ENCODE measurements at regions not wholly inside any gene's neighbourhood (a gene's known extent, or its start where the extent isn't known, plus 50 kb on each side); places are given as distances from the start of the nearest gene placed in this dataset.

DNA sequence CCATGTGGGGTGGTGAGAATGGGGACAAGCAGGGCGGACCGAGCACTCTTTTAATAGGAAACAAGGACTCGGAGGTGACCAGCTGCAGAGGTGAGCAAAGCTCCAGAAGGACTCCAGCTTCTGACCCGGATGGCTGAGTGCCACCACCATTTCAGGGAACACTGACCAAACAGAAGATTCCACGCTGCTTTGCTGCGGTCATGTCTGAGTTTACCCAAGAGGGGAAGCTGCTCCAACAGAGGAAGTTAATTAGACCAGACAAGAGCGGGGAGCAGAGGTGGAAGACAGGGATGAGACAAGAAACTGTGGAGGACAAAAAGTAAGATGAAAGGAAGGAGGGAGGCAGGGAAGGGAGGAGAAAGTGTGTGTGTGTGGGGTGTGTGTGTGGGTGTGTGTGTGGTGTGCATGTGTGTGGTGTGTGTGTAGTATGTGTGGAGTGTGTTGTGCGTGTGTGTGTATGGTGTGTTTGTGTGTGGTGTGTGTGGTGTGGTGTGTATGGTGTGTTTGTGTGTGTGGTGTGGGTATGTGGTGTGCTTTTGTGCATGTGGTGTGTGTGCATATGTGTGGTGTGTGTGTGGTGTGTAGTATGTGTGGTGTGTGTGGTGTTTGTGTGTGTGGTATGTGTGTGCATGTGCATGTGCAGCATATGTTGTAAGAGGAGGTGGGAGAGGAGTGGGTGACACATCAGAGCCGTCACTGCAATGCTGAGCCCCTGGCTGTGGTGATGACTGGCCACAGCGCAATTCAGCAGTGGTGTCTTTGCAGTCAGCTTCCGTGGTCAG, 82.2 kb upstream of the AKIP1 start:
- no peaks in the 10 kb centered on the region for H3K4me1 Mint-ChIP-seq (ENCODE audit: low read depth in 2 of 2)
- H3K4me3 Mint-ChIP-seq, result no peak overlapping the region
- no peak for ATAC-seq (replicated peaks)
- H3K27me3 Mint-ChIP-seq, result peaks cover 3 to 12% of the 10 kb centered on the region in 2 donors
- DNase-seq, result no peak
- H3K27ac Mint-ChIP-seq, result no peak overlapping the region
- no peaks in the 10 kb centered on the region for H3K9me3 Mint-ChIP-seq
- no peaks in the 10 kb centered on the region for H3K36me3 Mint-ChIP-seq (ENCODE audit: insufficient read depth)

DNA sequence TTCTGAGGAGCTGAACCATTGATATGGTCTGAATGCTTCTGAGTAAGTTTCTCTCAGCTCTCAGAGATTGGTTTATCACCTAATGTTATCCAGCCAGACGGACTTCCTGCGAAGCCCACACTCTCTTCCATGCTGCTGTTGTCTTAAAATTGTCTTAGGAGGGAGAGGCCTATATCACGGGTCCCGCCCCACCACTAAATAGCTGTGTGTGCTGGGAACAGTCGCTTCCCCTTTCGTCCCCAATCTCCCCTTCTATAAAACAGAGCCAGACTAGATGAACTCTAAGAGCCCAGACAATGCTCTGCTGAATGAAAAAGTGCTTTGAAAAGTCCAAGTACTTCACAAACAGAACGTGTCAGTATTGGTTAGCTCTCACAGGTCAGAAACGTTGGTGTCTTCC, 81.4 kb upstream of the AKIP1 start:
- ATAC-seq (replicated peaks) (no peak), DNase-seq (no peak)
- H3K27ac Mint-ChIP-seq, result no peak overlapping the region
- H3K4me3 Mint-ChIP-seq, result no peak overlapping the region
- H3K4me1 Mint-ChIP-seq (ENCODE audit: low read depth in 2 of 2), result no peaks in the 10 kb centered on the region
- peaks cover 8 to 12% of the 10 kb centered on the region in 2 donors for H3K27me3 Mint-ChIP-seq
- H3K36me3 Mint-ChIP-seq (ENCODE audit: insufficient read depth), result no peaks in the 10 kb centered on the region
- no peaks in the 10 kb centered on the region for H3K9me3 Mint-ChIP-seq

DNA sequence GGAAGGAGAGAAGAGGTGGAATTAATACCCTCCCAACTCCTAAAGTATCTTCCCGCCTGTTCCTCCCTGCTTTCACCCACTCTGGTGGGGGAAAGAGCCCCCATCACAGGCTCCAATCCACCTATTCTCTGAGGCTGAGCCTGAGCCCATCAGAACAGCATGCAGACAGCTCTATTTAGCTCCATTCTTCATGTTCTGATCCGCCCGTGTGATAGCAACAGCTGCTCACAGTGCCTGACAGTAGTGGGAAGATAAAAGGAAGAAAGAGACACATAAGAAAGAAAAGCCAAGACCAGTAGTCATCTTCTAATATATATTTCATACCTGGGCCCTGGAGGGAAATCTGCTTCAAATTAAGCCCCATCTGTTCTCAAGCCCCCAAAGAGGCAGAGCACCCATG, 80.3 kb upstream of the AKIP1 start:
- Mint-ChIP-seq H3K27me3 (peaks cover 11 to 20% of the 10 kb centered on the region in 2 donors), H3K27ac (no peak overlapping the region), H3K4me1 (ENCODE audit: low read depth in 2 of 2) (no peaks in the 10 kb centered on the region), H3K4me3 (no peak overlapping the region), H3K36me3 (ENCODE audit: insufficient read depth) (no peaks in the 10 kb centered on the region), H3K9me3 (no peaks in the 10 kb centered on the region)
- ATAC-seq (replicated peaks), result no peak
- DNase-seq, result no peak

DNA sequence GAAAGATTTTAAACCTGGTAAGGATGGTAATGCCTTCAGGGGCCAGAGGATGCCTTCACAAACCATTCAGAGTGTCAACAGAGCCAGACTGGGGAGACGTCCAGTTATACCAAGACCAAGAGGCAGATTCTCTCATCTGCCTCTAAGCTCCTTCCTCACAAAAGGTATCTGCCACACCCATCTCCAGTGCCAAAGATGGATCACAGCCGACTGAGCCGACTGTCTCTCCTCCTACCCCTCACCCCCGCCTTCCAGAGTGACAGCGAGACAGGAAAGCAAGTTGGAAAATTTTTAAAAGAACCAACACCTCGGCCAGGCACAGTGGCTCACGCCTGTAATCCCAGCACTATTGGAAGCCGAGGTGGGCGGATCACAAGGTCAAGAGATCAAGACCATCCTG, 79.1 kb upstream of the AKIP1 start:
- DNase-seq (no peak), ATAC-seq (replicated peaks) (no peak)
- Mint-ChIP-seq H3K27ac (no peak overlapping the region), H3K27me3 (peaks cover 14 to 26% of the 10 kb centered on the region in 2 donors), H3K4me3 (no peak overlapping the region), H3K36me3 (ENCODE audit: insufficient read depth) (no peaks in the 10 kb centered on the region), H3K4me1 (ENCODE audit: low read depth in 2 of 2) (no peaks in the 10 kb centered on the region), H3K9me3 (no peaks in the 10 kb centered on the region)

DNA sequence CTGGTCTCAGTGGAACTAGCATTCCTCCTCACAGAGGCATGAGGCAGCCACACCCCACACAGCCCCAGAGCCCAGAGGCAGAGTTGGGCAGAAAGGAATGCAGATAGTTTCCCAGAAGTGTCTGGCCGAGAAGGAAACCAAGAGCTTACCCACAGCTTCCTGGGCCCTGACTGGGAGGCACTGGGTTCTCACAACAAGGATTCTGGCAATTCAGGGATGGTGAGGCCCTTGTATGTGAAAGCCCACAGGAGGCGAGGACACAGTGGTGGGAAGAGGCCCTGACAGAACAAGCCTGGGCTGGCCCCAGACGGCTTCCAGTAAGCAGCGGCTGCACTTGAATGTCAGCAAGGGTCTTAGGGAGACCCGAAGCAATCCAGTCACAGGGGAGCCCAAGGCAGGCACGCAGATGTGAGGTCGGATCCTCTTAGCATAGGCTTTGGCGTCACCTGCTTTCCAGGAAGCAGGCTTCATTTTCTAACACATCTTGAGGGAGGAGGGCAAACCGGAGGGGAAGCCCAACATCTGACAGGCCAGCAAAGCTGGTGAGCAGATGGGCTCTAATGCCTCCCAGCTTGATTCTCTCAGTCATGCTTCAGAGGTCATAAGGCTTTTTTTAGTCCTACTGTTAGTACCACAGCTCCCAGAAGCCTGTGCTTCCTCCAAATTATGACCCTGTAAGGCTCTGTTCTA, 78.3 kb upstream of the AKIP1 start:
- peaks cover 17 to 35% of the 10 kb centered on the region in 2 donors for H3K27me3 Mint-ChIP-seq
- ATAC-seq (replicated peaks), result no peak
- DNase-seq, result no peak
- no peak overlapping the region for H3K27ac Mint-ChIP-seq
- no peaks in the 10 kb centered on the region for H3K4me1 Mint-ChIP-seq (ENCODE audit: low read depth in 2 of 2)
- H3K36me3 Mint-ChIP-seq (ENCODE audit: insufficient read depth), result no peaks in the 10 kb centered on the region
- H3K4me3 Mint-ChIP-seq, result no peak overlapping the region
- H3K9me3 Mint-ChIP-seq, result no peaks in the 10 kb centered on the region

DNA sequence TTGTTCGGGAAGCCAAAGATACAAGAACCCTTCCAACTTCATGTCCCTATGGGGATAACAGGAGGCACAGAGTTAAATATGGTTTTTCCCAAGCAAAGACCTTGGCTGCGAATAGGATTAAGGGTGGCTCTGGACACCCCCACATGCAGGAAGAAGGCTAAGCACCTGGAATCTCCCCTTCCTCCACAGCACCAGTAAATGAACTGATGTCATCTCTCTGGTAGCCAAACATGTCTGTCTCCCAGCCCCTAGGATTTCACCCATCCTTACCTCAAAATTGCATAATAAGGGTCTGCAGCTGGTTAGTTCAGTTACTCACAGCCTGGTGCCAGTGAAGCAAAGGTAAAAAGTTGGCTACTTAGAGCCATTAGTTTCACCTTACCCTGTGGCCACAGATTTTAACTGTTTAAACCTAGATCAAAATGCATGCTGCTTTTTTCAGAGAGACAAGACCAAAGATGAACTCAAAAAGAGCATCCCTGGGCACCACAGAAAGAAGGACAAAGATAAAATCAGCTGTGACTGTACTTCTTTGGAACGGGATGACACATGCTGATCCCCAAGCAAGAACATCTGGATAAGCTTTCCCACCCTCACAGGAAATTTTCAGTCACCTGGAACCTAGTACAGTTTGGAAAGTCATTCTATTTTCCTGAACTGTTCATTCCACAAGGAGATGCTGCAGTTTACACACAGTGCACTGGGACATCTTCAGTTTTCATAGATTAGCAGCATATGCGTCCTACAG, 77.2 kb upstream of the AKIP1 start:
- ATAC-seq (replicated peaks), result no peak
- no peak overlapping the region for H3K4me3 Mint-ChIP-seq
- H3K4me1 Mint-ChIP-seq (ENCODE audit: low read depth in 2 of 2), result no peaks in the 10 kb centered on the region
- H3K9me3 Mint-ChIP-seq, result no peaks in the 10 kb centered on the region
- no peaks in the 10 kb centered on the region for H3K36me3 Mint-ChIP-seq (ENCODE audit: insufficient read depth)
- no peak overlapping the region for H3K27ac Mint-ChIP-seq
- no peak for DNase-seq
- peaks cover 28 to 45% of the 10 kb centered on the region in 2 donors for H3K27me3 Mint-ChIP-seq

DNA sequence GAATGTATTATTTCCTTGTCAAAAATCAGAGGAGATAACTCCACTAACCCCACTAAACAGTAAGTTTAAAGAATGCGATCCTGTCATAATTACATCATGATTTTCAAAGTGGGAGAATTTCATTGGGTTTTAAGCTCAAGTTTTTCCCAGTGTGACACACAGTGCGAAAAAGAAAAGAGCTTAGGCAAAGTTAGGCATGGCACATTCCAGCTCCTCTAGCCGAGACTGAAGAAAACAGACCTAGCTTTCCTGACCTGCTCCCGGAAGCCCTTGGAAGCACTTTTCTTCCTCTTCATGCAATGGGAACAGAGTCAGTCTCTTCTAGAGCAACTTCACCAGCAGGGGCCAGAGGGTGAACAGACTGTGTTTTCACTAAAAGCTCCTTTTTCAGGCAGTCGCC, 76.6 kb upstream of the AKIP1 start:
- no peak for ATAC-seq (replicated peaks)
- peaks cover 34 to 52% of the 10 kb centered on the region in 2 donors for H3K27me3 Mint-ChIP-seq
- H3K36me3 Mint-ChIP-seq (ENCODE audit: insufficient read depth), result no peaks in the 10 kb centered on the region
- no peak for DNase-seq
- no peak overlapping the region for H3K4me3 Mint-ChIP-seq
- no peak overlapping the region for H3K27ac Mint-ChIP-seq
- no peaks in the 10 kb centered on the region for H3K9me3 Mint-ChIP-seq
- H3K4me1 Mint-ChIP-seq (ENCODE audit: low read depth in 2 of 2), result no peaks in the 10 kb centered on the region

DNA sequence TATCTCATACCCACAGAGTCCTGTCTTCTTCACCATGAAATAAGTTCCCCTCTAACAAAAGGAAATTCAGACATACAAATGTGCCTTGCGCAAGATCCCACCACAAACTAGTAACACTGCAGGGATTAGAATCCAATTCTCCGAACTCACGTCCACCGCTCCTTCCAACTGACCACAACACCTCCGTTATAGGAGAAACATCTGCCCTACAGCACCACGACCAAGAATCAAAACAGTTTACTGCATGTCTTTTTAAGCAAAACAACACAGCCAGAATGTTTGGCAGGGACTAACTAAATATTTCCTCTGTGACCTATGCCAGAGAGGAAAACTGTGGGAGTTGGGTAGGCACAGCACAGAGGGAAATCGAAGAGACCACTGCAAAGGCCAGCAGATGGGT, 72.7 kb upstream of the AKIP1 start:
- no peak overlapping the region for H3K4me3 Mint-ChIP-seq
- peaks cover 53 to 76% of the 10 kb centered on the region in 2 donors for H3K27me3 Mint-ChIP-seq
- ATAC-seq (replicated peaks) (no peak), DNase-seq (no peak)
- H3K4me1 Mint-ChIP-seq (ENCODE audit: low read depth in 2 of 2), result no peaks in the 10 kb centered on the region
- no peaks in the 10 kb centered on the region for H3K36me3 Mint-ChIP-seq (ENCODE audit: insufficient read depth)
- no peak overlapping the region for H3K27ac Mint-ChIP-seq
- no peaks in the 10 kb centered on the region for H3K9me3 Mint-ChIP-seq

DNA sequence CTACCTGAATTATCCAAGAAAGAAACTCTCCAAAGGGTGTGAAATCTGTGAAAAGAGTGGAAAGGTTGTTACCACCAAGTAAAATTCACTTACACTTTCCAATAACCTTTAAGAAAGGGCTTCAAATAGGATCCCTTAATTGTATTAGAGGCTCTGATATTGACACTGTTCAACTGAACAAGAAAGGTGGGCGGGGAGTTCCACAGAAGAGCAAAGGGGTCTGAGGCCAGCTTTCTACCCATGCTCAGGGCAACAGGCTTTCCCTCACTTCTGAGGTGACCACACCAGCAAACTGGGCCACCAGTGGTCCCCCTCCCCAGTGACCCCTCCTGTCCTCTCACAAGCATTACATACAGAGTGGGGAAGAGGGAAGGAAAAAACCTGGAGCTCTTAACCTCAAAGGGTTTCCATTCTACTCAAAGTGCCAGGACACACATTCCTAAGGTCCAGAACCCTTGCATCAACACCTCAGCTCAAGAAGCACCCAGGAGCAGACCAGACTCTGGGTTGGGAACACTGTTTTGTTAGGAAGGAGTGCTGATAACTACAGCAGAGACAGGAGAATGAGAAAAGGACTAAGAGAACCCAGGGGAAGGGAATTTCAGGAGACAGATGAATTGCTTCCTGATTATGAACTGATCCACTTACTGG, 71.6 kb upstream of the AKIP1 start:
- H3K4me3 Mint-ChIP-seq, result no peak overlapping the region
- H3K27me3 Mint-ChIP-seq, result peaks cover 52 to 79% of the 10 kb centered on the region in 2 donors
- DNase-seq, result no peak
- H3K9me3 Mint-ChIP-seq, result no peaks in the 10 kb centered on the region
- H3K36me3 Mint-ChIP-seq (ENCODE audit: insufficient read depth), result no peaks in the 10 kb centered on the region
- H3K4me1 Mint-ChIP-seq (ENCODE audit: low read depth in 2 of 2), result no peaks in the 10 kb centered on the region
- H3K27ac Mint-ChIP-seq, result no peak overlapping the region
- ATAC-seq (replicated peaks), result no peak

DNA sequence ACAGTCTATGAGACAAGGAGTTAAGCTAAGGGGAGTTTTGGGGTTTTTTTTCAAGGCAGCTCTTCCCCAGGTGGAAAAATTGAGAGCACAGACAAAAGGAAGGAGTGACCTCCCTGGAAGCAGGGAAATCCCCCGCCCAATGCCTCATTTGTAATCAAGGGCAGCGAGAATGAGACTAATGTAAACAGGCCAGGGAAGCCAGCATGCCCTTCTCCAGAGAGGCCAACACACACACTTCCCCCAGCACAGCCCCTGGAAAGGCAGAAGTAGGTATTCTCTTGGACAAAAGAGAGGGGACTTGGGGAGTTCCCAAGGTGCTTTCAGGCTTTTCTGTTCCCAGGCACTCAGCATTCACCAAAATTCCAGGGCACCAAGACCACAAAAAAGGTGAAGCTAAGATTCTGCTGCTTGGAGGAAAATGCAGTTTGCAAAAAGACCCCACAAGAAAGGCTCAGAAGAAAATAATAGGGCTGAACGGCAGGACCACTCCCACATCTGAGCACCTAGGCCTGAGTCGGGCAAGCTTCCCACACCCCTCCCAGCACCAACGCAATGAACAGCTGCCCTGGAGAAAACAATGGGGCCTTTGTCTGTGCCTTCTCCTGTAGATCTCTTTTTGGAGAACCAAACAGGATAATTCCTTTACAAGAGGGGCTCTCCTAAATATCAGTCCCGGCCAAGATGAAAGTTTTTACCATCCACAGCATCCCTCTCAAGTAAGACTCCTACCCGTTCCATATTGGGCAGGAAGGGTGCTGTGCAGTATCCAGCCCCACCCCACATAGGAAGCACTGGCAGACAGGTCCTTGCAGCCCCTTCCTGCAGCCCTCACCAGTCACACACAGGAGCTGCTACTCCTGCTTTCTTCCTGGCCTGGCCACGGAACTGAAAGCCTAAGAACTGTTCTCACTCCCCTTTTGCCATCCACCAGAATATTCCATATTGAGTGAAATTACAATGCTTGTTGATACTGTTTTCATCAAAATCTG, 70.7 kb upstream of the AKIP1 start:
- Mint-ChIP-seq H3K36me3 (ENCODE audit: insufficient read depth) (no peaks in the 10 kb centered on the region), H3K27ac (no peak overlapping the region), H3K9me3 (no peaks in the 10 kb centered on the region), H3K4me1 (ENCODE audit: low read depth in 2 of 2) (no peaks in the 10 kb centered on the region), H3K27me3 (peaks cover 52 to 75% of the 10 kb centered on the region in 2 donors), H3K4me3 (no peak overlapping the region)
- ATAC-seq (replicated peaks) (no peak), DNase-seq (no peak)

DNA sequence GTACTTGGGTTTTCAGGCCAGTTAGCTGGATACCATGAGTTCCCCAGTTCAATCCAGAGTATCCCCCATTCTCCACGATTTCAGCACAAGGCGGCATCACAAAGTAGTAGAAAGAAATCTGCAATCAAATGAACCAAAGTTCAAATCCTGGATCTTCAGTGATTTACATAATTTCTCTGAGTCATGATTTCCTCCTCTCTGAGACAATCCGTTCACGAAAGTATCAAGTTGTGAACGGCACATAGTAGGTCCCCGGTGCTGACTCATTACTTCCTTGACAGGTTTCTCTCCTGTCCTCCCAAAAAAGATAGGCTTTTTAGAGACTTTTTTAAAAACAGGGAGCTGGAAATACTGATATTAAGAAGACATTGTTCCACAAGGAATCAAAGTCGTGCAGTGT, 69.1 kb upstream of the AKIP1 start:
- Mint-ChIP-seq H3K27me3 (peaks cover 62 to 80% of the 10 kb centered on the region in 2 donors), H3K4me3 (no peak overlapping the region), H3K4me1 (ENCODE audit: low read depth in 2 of 2) (no peaks in the 10 kb centered on the region), H3K36me3 (ENCODE audit: insufficient read depth) (no peaks in the 10 kb centered on the region), H3K27ac (no peak overlapping the region), H3K9me3 (no peaks in the 10 kb centered on the region)
- no peak for ATAC-seq (replicated peaks)
- DNase-seq, result no peak

DNA sequence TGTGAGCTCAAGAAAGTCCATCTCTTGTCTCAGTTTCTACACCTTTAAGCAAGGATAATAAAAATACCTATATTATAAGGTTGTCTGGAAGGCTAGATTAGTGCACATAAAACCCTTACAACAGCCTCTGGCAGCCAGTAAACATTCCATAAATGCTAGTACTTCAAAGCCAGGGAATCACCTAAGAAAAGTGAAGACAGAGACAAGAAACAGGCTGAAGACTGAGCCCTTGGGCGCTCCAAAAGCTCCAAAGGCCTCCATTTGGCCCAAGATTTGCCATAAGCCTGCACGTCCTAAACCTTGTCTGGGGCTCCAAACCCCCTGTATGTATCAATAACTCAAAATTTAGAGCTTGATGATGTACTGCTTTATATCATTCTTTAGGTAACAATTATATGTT, 52.2 kb upstream of the AKIP1 start:
- H3K27me3 Mint-ChIP-seq, result peaks cover 36 to 48% of the 10 kb centered on the region in 2 donors
- H3K4me1 Mint-ChIP-seq (ENCODE audit: low read depth in 2 of 2), result no peaks in the 10 kb centered on the region
- no peak overlapping the region for H3K27ac Mint-ChIP-seq
- no peak overlapping the region for H3K4me3 Mint-ChIP-seq
- no peak for DNase-seq
- H3K9me3 Mint-ChIP-seq, result no peaks in the 10 kb centered on the region
- H3K36me3 Mint-ChIP-seq (ENCODE audit: insufficient read depth), result no peaks in the 10 kb centered on the region
- ATAC-seq (replicated peaks), result no peak

All from effector memory CD8-positive, alpha-beta T cell (primary cell).